ENCODE measurements at regions not wholly inside any gene's neighbourhood (a gene's known extent, or its start where the extent isn't known, plus 50 kb on each side); places are given as distances from the start of the nearest gene placed in this dataset.

DNA sequence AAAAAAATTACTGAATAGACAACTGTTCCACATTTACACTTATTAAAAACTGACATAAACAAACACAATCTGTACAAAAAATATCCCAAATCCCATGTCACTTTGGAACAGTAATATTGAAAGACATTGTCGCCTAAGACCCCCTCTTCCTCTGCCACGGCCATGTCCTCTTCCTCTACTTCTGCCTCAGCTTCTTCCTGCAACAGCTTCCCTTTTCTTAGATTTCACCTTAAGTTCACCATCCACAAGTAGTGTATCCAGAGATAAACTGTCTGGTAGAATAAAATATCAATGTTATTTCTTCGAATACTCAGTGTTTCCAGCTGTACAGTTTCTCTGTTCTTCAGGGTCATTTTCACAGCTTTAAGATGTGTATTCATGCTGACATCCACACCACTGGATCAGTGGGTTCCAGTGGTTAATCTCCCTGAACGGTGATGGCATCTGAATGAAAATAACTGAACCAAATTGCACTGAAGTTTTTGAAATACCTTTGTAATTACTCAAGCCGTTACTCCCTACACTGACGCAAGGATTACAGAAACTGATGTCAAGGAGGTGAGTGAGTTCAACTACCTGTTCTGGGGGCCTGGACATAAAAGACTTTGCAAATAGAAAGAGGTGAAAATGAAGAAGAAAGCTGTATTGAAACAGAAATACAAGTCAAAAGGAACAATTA lies 208.5 kb downstream of the C12orf50 start:
- TF ChIP-seq POLR2AphosphoS5 (IDR thresholded peaks at IDR 0.05; ENCODE audit: low read depth, low read length) (no peak), POLR2A (IDR thresholded peaks at IDR 0.05; ENCODE audit: low read depth, low read length) (no peak), TAF1 (IDR thresholded peaks at IDR 0.05; ENCODE audit: low read depth, low read length) (no peak), SPI1 (IDR thresholded peaks at IDR 0.05; ENCODE audit: low read depth, low read length) (no peak)

Measured in GM12891 (cell line).